ENCODE measurements at regions not wholly inside any gene's neighbourhood (a gene's known extent, or its start where the extent isn't known, plus 50 kb on each side); places are given as distances from the start of the nearest gene placed in this dataset.

GRCh38 chr1:83779565-83779964 is 219.4 kb downstream of the TTLL7 start:
- TF ChIP-seq EZH2 (IDR thresholded peaks at IDR 0.05) = no peak
- TF ChIP-seq POLR2AphosphoS5 (IDR thresholded peaks at IDR 0.05; ENCODE audit: borderline replicate concordance, low read depth, low read length) = no peak
- TF ChIP-seq FOXP2 (optimal IDR thresholded peaks at IDR 0.05; ENCODE audit: control extremely low read depth, extremely low read length, insufficient read depth) = no peak

Data from SK-N-MC (cell line).